OCI-LY1 (cell line): ENCODE measurements at regions not wholly inside any gene's neighbourhood (a gene's known extent, or its start where the extent isn't known, plus 50 kb on each side); places are given as distances from the start of the nearest gene placed in this dataset.

Source experiments
- H2AFZ ChIP-seq: fragments of 200-600 bp; sonication (generic), shearing (Covaris generic); 2 replicates; pipeline ENCODE4 v1.6.0; 2014; ENCODE audit warnings: antibody characterized with exemption, mild to moderate bottlenecking, low read length
- H3F3A ChIP-seq: fragments of 200-600 bp; sonication (generic), shearing (Covaris generic); 2 replicates; pipeline ENCODE4 v1.6.0; 2014; ENCODE audit warnings: mild to moderate bottlenecking, antibody characterized with exemption, low read length, moderate library complexity; ENCODE audit not compliant: insufficient read depth
- H3K27ac ChIP-seq: fragments of 200-600 bp; sonication (generic); 2 replicates; pipeline ENCODE4 v1.5.1; 2014; ENCODE audit warnings: low read length, mixed run types, mild to moderate bottlenecking, low read depth; ENCODE audit not compliant: poor library complexity, severe bottlenecking
- H3K27me3 ChIP-seq: fragments of 200-600 bp; sonication (generic); 2 replicates; pipeline ENCODE4 v1.6.0; 2014; ENCODE audit warnings: antibody characterized with exemption, mild to moderate bottlenecking, low read length, moderate library complexity; ENCODE audit not compliant: insufficient read depth
- H3K36me3 ChIP-seq: fragments of 200-600 bp; sonication (generic); 2 replicates; pipeline ENCODE4 v1.6.1; 2014; ENCODE audit warnings: mild to moderate bottlenecking, antibody characterized with exemption, low read length, moderate library complexity, mixed read lengths; ENCODE audit not compliant: insufficient read depth
- H3K4me1 ChIP-seq: fragments of 200-600 bp; sonication (generic); 2 replicates; pipeline ENCODE4 v1.5.1; 2014; ENCODE audit warnings: mild to moderate bottlenecking, low read length, moderate library complexity; ENCODE audit not compliant: insufficient read depth, severe bottlenecking
- H3K4me2 ChIP-seq: fragments of 200-600 bp; sonication (generic), shearing (Covaris generic); 2 replicates; pipeline ENCODE4 v1.6.1; 2014; ENCODE audit warnings: low read length
- H3K4me3 ChIP-seq: fragments of 200-600 bp; sonication (generic); 2 replicates; pipeline ENCODE4 v1.5.1; 2014; ENCODE audit warnings: low read length, low read depth, mild to moderate bottlenecking, mixed read lengths; ENCODE audit not compliant: poor library complexity, severe bottlenecking
- H3K79me2 ChIP-seq: fragments of 200-600 bp; shearing (Covaris generic); 2 replicates; pipeline ENCODE4 v1.6.1; 2016; ENCODE audit warnings: mixed run types, low read length, mixed read lengths; ENCODE audit not compliant: insufficient read depth
- H3K9ac ChIP-seq: fragments of 200-600 bp; sonication (generic), shearing (Covaris generic); 2 replicates; pipeline ENCODE4 v1.6.1; 2014; ENCODE audit warnings: mild to moderate bottlenecking, low read length, mixed read lengths
- H3K9me2 ChIP-seq: fragments of 200-600 bp; sonication (generic), shearing (Covaris generic); 2 replicates; pipeline ENCODE4 v1.6.1; 2014; ENCODE audit warnings: low read depth, mild to moderate bottlenecking, low read length, mixed read lengths
- H3K9me3 ChIP-seq: fragments of 200-600 bp; shearing (Covaris generic); 2 replicates; pipeline ENCODE4 v1.6.1; 2014; ENCODE audit warnings: low read length, mixed read lengths
- H4K20me1 ChIP-seq: fragments of 200-600 bp; sonication (generic), shearing (Covaris generic); 2 replicates; pipeline ENCODE4 v1.6.0; 2016; ENCODE audit warnings: mild to moderate bottlenecking, low read length; ENCODE audit not compliant: insufficient read depth
- CTCF ChIP-seq: fragments of 200-600 bp; sonication (generic), shearing (Covaris generic); IDR thresholded peaks from 2 replicates; pipeline ENCODE4 v1.5.1; 2017; ENCODE audit warnings: mild to moderate bottlenecking, antibody characterized with exemption, low read length, moderate library complexity, mixed read lengths
- EZH2 ChIP-seq: fragments of 200-600 bp; sonication (generic), shearing (Covaris generic); IDR thresholded peaks from 2 replicates; pipeline ENCODE4 v1.8.0; 2017; ENCODE audit warnings: borderline replicate concordance, mixed run types, mild to moderate bottlenecking, antibody characterized with exemption, low read length, moderate library complexity, mixed read lengths

GRCh38 chr1:5632814-5633213 lies 359.4 kb downstream of the NPHP4 start:
- H3K79me2 ChIP-seq, result no peaks in the 10 kb centered on the region
- no peak overlapping the region for H3K9ac ChIP-seq
- H3K27me3 ChIP-seq, result peaks cover 6% of the 10 kb centered on the region; the same call in 1 of the 2 replicates
- no peak overlapping the region for H2AFZ ChIP-seq
- no peaks in the 10 kb centered on the region for H4K20me1 ChIP-seq
- H3K9me2 ChIP-seq, result no peaks in the 10 kb centered on the region
- no peaks in the 10 kb centered on the region for H3F3A ChIP-seq
- H3K36me3 ChIP-seq, result no peaks in the 10 kb centered on the region
- H3K4me3 ChIP-seq, result no peak overlapping the region
- no peaks in the 10 kb centered on the region for H3K9me3 ChIP-seq
- TF ChIP-seq CTCF (no peak), EZH2 (no peak)
- H3K4me1 ChIP-seq, result no peaks in the 10 kb centered on the region
- no peak overlapping the region for H3K4me2 ChIP-seq
- no peak overlapping the region for H3K27ac ChIP-seq

GRCh38 chr1:5632224-5632623 lies 360.0 kb downstream of the NPHP4 start:
- no peak overlapping the region for H3K4me3 ChIP-seq
- H3K79me2 ChIP-seq, result no peaks in the 10 kb centered on the region
- no peak overlapping the region for H2AFZ ChIP-seq
- H3K36me3 ChIP-seq, result no peaks in the 10 kb centered on the region
- H3K9me2 ChIP-seq, result no peaks in the 10 kb centered on the region
- no peak overlapping the region for H3K27ac ChIP-seq
- no peak overlapping the region for H3K9ac ChIP-seq
- H3K27me3 ChIP-seq, result peaks cover 6% of the 10 kb centered on the region; the same call in 1 of the 2 replicates
- TF ChIP-seq CTCF (no peak), EZH2 (no peak)
- no peaks in the 10 kb centered on the region for H3K9me3 ChIP-seq
- no peaks in the 10 kb centered on the region for H3K4me1 ChIP-seq
- H3K4me2 ChIP-seq, result no peak overlapping the region
- no peaks in the 10 kb centered on the region for H3F3A ChIP-seq
- H4K20me1 ChIP-seq, result no peaks in the 10 kb centered on the region

- Histone ChIP-seq H3K9me3 (no peaks in the 10 kb centered on the region), H3K4me2 (no peak overlapping the region), H4K20me1 (no peaks in the 10 kb centered on the region), H3K4me3 (no peak overlapping the region), H3K27ac (no peak overlapping the region), H3K4me1 (no peaks in the 10 kb centered on the region), H3K79me2 (no peaks in the 10 kb centered on the region), H3F3A (no peaks in the 10 kb centered on the region), H3K36me3 (no peaks in the 10 kb centered on the region), H3K9me2 (no peaks in the 10 kb centered on the region), H2AFZ (no peak overlapping the region), H3K9ac (no peak overlapping the region), H3K27me3 (no peaks in the 10 kb centered on the region; the same call in 1 of the 2 replicates)
- TF ChIP-seq EZH2 (no peak), CTCF (no peak)
Measured at GRCh38 chr1:5628416-5628815, 363.8 kb downstream of the NPHP4 start.
